GM21825 (cell line): ENCODE measurements at regions not wholly inside any gene's neighbourhood (a gene's known extent, or its start where the extent isn't known, plus 50 kb on each side); places are given as distances from the start of the nearest gene placed in this dataset.

Experiments used
- ATAC-seq: cut with Tn5 transposase; IDR thresholded peaks from one replicate; pipeline ENCODE4 v1.9.1; 2021; ENCODE audit warnings: mild to moderate bottlenecking, moderate library complexity; ENCODE audit not compliant: unreplicated experiment

- ATAC-seq, result no peak
Observed at GRCh38 chr14:31993521-31993951, 83.6 kb upstream of the ARHGAP5 start.

GRCh38 chr14:31994391-31995033, 82.6 kb upstream of the ARHGAP5 start:
- no peak for ATAC-seq

GRCh38 chr14:32003585-32003984, 73.5 kb upstream of the ARHGAP5 start:
- no peak for ATAC-seq

- ATAC-seq, result no peak
Observed at GRCh38 chr14:32004300-32004699, 72.8 kb upstream of the ARHGAP5 start.

- no peak for ATAC-seq
Observed at GRCh38 chr14:32005628-32006027, 71.5 kb upstream of the ARHGAP5 start.

- ATAC-seq, result no peak
Observed at GRCh38 chr14:32006263-32007110, 70.6 kb upstream of the ARHGAP5 start.

- no peak for ATAC-seq
Observed at GRCh38 chr14:32007755-32008362, 69.2 kb upstream of the ARHGAP5 start.

- ATAC-seq, result no peak
Observed at GRCh38 chr14:32008602-32009193, 68.4 kb upstream of the ARHGAP5 start.

GRCh38 chr14:32009221-32009975, 67.7 kb upstream of the ARHGAP5 start:
- ATAC-seq, result no peak

- ATAC-seq, result no peak
Observed at GRCh38 chr14:32009976-32010581, 67.0 kb upstream of the ARHGAP5 start.

GRCh38 chr14:32010604-32011125, 66.4 kb upstream of the ARHGAP5 start:
- no peak for ATAC-seq

GRCh38 chr14:32011225-32011624, 65.9 kb upstream of the ARHGAP5 start:
- no peak for ATAC-seq

GRCh38 chr14:32012062-32012461, 65.0 kb upstream of the ARHGAP5 start:
- no peak for ATAC-seq

- ATAC-seq, result no peak
Observed at GRCh38 chr14:32012571-32012970, 64.5 kb upstream of the ARHGAP5 start.

GRCh38 chr14:32013083-32013482, 64.0 kb upstream of the ARHGAP5 start:
- ATAC-seq, result no peak

- ATAC-seq, result no peak
Observed at GRCh38 chr14:32014057-32014456, 63.0 kb upstream of the ARHGAP5 start.

GRCh38 chr14:32014498-32014897, 62.6 kb upstream of the ARHGAP5 start:
- ATAC-seq, result no peak

GRCh38 chr14:32015166-32015565, 61.9 kb upstream of the ARHGAP5 start:
- ATAC-seq, result no peak

GRCh38 chr14:32017587-32017986, 59.5 kb upstream of the ARHGAP5 start:
- no peak for ATAC-seq
